Midbrain (tissue), 1 donor: ENCODE measurements at regions not wholly inside any gene's neighbourhood (a gene's known extent, or its start where the extent isn't known, plus 50 kb on each side); places are given as distances from the start of the nearest gene placed in this dataset.
"Not testable (repeated sequence)": the region's sequence is repeated elsewhere in the genome, so short reads cannot be mapped to it uniquely, and the experiment has no call there.

Source experiments
- DNase-seq: peaks from one replicate; lab custom pipeline; 2025; lab: John Stamatoyannopoulos, UW

DNA sequence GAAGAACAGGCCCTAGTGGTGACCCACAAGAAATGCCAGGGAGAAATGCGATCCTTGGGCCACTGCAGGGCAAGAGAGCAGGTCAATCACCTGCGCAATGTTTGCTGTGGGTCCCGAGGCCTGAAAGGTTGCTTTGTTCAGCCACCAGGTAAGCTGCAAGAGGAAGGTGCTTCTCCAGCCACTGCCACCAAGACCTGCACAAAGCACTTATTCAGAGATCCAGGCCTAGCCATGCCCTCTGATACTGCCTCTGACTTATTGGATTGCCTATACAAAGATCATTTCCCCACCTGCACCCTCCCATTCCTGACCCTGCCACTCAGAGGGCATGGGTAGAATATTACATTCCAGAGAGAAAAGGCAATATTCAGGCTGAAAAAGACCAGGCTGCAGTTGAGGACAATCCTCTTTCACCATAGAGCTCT lies 349.4 kb upstream of the NFIA start:
- no peak for DNase-seq

DNA sequence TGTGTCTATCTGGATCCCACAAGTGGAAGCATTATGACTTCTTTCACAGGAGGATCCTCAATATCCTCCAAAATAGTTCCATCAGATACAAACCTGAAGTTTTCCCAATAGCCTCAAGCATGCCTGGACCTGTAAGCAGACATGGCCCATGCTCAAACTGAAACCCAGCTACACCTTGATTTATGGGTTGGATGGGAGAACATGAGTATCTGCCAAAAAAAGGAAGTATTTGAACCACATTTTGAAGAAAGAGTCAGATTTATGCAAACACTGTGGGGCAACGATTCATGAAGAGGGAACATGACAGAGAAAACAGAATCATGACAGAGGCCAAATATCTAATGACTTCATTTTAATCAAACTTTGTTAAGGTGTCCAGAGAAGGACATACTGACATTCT lies 351.0 kb upstream of the NFIA start:
- no peak for DNase-seq

GRCh38 chr1:60727552-60727951 lies 354.8 kb upstream of the NFIA start:
- no peak for DNase-seq

GRCh38 chr1:60716472-60716871 lies 365.9 kb upstream of the NFIA start:
- no peak for DNase-seq

- DNase-seq, result no peak
Measured at GRCh38 chr1:60715970-60716369, 366.4 kb upstream of the NFIA start.

DNA sequence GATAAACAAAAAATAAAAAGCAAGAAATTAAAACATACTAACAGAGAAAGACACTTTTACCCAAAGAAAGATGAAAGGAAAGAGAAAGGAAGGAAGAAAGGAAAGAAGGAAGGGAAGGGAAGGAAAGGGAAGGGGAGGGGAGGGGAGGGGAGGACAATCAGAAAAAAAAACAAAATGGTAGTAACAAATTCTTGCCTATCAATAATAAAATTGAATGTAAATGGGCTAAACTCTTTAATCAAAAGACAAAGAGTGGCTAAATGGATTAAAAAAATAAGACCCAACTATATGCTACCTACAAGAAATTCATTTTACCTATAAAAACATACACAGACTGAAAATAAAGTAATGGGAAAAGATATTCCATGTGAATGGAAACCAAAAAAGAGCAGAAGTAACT lies 372.9 kb upstream of the NFIA start:
- DNase-seq, result no peak

DNA sequence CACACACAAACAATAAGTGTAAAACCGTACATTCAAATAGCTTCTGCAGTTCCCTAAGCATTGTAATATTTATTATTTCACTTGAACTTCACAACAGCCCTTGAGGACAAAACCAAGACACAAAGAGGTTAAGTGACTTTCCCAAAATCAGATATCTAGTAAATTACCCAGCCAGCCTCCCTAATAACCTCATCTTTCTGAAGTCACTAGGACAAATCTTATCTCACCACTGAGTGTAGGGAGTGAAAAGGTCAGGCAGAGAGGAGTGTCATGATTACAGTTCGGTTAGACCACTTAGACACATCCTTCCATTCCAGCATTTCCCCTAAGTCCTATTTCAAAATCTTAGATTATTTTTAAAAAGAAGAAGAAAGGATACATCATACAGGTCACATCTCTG lies 377.3 kb upstream of the NFIA start:
- no peak for DNase-seq

- no peak for DNase-seq
Measured at GRCh38 chr1:60703155-60703554, 379.2 kb upstream of the NFIA start.

- peak; percentile 6 for DNase-seq
Measured at GRCh38 chr1:60699325-60699724, 383.0 kb upstream of the NFIA start.

DNA sequence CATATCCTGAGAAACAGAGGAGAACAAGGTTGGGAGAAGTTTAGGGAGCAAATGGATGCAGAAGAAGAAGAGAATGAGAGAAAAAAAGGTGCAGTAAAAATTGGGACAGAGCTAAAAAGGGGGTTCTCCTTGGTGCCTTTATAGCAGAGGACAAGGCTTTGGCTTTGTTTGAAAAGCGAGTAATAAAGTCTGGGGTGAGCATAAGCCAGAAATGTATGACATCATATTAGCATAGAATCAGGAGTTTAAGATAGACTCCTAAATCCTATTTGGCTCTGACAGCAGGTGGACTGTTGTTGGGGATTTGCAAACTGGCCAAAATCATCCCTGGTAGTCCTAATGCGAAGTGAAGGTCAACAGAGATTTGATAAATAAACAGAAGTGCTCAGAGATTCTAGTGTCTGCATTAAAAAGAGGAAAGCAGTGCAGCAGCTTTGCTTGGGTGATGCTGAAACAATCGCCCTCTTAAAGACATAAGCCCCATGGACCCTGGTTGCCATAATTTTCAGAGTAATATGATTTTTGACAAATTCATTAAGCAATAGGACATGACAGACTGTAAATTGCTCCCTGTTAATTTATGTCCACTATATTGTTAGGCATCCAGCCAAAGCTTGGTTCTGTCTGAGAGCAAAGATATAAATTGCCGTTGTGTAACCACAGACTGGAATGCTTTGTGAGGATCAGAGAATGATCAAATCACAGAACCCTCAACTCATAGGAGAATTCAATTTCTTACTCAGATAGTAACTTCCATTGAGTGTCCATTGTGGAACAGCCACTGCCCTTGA lies 385.0 kb upstream of the NFIA start:
- DNase-seq, result no peak

DNA sequence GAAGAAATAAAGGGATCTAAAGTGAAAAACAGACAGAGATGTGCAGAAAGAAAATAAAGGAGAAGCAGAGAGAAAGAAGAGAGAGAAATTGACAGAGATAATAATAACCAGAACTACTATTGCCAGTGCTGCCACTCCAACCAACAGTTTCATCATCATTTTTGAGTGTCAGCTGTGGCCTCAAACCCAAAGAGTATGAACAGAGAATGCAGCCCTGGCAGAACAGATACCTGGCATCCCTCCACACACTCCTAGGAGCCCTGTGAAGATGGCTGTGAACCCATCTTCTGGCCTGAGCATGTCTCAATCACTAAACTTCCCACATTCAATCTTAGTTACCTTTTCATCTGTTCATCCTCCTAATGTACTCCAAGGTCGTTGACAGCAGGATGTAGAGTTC lies 385.8 kb upstream of the NFIA start:
- no peak for DNase-seq

DNA sequence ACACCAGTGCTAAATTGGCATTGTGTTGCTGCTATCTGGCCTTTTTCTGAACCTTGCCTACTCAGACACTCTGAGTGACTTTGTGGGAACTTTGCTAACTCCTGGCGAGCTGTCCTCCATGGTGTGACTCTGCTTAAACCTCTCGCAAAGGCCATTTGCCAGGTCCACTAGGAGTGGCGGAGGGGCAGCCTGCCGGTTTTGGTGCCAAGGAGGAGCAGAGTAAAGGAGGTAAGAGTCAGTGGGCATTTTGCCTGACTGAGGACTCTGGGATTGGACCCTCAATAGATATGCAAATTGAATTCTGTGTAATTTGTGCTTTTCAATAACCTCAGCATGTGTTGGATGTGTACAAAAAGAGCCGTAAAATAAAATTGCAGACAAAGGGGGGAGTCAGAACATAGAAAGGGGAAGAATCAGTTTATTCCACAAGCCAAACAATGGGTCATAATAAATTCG lies 386.6 kb upstream of the NFIA start:
- DNase-seq, result no peak

DNA sequence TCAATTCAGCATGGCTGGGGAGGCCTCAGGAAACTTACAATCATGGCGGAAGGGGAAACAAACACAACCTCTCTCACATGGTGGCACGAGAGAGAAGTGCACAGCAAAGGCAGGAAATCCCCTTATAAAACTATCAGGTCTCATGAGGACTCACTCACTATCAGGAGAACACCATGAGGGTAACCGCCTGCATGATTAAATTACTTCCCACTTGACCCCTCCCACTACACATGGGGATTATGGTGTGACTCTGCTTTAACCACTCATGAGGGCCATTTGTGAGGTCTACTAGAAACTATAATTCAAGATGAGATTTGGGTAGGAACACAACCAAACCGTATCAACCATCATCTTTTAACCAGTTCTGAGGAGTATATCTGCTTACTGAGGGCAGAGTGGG lies 387.4 kb upstream of the NFIA start:
- DNase-seq, result no peak

DNA sequence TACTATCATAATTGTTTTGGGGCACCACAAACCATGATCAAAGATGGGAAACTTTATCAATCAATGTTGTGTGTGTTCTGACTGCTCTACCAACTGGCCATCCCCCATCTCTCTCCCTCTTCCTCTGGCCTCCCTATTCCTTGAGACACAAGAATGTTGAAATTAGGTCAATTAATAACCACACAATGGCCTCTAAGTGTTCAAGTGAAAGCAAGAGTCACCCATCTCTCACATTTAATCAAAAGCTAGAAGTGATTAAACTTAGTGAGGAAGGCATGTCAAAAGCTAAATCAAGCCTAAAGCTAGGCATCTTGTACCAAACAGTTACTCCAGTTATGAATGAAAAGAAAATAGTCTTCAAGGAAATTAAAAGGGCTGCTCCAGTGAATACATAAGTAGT lies 390.3 kb upstream of the NFIA start:
- DNase-seq, result no peak

GRCh38 chr1:60688221-60688620 lies 394.1 kb upstream of the NFIA start:
- not testable (repeated sequence) for DNase-seq

- DNase-seq, result no peak
Measured at GRCh38 chr1:60681095-60681860, 401.1 kb upstream of the NFIA start.

GRCh38 chr1:60679524-60680375 lies 402.6 kb upstream of the NFIA start:
- DNase-seq, result no peak

- no peak for DNase-seq
Measured at GRCh38 chr1:60678802-60679201, 403.6 kb upstream of the NFIA start.

DNA sequence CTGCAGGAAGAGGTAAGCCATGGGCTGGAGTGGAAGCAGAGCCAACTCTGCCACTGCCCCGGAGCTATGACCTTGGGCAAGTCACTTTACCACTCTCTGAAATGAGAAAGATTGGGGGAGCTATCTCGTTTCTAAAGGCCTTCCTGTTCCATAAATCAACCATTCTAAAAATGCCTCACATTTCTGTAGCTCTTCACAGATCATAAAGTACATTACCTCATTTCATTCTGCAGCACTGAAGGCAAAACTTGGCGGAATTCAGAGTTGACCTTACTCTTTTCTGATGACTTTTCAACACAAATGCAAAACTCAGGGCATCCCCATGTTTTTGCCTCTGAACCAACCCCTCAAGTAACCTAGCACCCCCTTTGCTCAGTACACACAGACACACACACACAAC lies 404.0 kb upstream of the NFIA start:
- DNase-seq, result no peak

DNA sequence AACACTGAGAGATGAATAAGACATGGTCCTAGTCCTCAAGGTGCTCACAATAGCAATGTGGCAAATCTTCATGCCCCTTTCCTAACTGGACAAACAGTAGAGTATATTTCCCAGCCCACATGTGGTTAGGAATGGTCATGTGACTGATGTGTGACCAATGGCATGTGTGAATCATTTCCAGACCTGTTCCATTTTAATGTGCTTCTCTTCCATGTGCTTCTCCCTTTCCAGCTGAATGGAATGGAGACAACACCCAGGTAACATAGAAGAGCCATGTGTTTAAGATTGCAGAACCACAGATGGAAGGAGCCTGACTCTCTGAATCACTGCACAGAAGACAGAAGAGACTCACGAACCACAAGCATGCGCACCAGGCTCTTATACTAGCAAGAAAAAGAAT lies 409.9 kb upstream of the NFIA start:
- no peak for DNase-seq

DNA sequence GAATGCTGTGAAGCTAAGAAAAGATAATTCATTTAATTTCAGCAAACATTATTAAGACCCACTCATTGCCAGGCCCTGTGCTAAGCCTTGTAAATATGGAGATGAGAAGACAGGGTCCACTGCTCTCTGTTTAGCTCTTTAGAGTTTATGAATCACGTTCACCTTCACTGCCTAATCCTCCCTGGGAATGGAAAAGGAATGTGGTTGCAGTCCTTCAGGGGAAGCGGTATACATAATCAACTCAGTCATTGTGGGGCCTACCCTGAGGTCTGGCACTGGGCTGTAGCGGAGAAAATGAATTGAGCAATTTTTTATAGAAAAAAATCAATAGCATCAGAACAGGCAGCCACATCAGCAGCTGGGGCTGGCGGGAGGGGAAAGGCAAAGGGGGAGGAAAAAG lies 412.1 kb upstream of the NFIA start:
- no peak for DNase-seq

- DNase-seq, result no peak
Measured at GRCh38 chr1:60668585-60668984, 413.8 kb upstream of the NFIA start.

DNA sequence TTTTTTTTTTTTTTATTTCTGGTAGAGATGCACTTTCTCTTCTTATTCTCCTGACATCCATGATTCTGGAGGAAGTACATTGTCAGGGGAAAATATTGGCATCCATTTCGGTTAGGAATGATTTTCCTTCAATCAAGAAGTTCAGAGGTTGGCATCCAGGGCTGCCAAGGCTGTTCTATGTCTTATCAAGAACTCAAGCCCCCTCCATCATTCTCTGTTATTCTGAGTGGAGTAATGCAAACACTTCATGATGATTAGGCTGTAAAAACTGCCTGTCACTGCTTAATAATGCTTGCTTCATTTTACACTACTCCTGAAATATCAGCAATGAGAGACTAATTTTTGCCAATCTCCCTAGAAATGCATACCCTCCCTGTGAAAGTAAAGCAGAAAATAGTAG lies 417.1 kb upstream of the NFIA start:
- DNase-seq, result no peak
